HFFc6 (cell line): ENCODE measurements at regions not wholly inside any gene's neighbourhood (a gene's known extent, or its start where the extent isn't known, plus 50 kb on each side); places are given as distances from the start of the nearest gene placed in this dataset.

Experiments
- DNase-seq: peaks from one replicate; pipeline ENCODE4 v3.0.0-alpha.2; 2018
- H3K27ac Mint-ChIP-seq: 2 replicates; pipeline ENCODE4 v1.8.0; 2020; ENCODE audit warnings: mild to moderate bottlenecking, mixed read lengths
- H3K27me3 Mint-ChIP-seq: 2 replicates; pipeline ENCODE4 v1.8.0; 2021; ENCODE audit warnings: mild to moderate bottlenecking, moderate library complexity, mixed read lengths; ENCODE audit not compliant: insufficient read depth
- H3K36me3 Mint-ChIP-seq: 2 replicates; pipeline ENCODE4 v1.8.0; 2021; ENCODE audit warnings: low read depth, mixed read lengths
- H3K4me1 Mint-ChIP-seq: 2 replicates; pipeline ENCODE4 v1.8.0; 2020; ENCODE audit warnings: low read depth, mixed read lengths
- H3K4me3 Mint-ChIP-seq: 2 replicates; pipeline ENCODE4 v1.8.0; 2020; ENCODE audit warnings: mild to moderate bottlenecking, moderate library complexity, mixed read lengths
- H3K9me3 Mint-ChIP-seq: 2 replicates; pipeline ENCODE4 v1.8.0; 2020; ENCODE audit warnings: mild to moderate bottlenecking, mixed read lengths
- TF ChIP-seq, protein P1 (sequence below): fragments of 200-600 bp; sonication (generic); IDR thresholded peaks from 2 replicates; pipeline ENCODE4 v1.5.0; 2021; ENCODE audit warnings: antibody characterized with exemption, mild to moderate bottlenecking

DNA sequence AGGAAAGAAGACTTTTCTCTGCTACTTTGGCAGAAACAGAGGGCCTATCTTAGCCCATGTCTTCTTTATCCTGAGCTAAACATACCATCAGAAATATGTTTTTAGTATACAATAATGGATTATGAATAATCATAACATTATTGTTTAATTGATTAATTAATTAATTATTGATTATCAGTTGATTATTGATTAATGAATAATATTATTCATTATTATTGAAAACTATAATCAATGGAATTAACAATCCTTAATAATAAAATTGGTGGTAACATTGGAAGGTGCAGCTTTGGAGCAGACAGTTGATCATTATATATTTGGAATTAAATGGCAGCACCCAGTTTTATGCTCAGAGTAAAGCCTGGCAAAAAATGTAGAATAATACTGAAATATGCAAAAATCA, 655.9 kb upstream of the ARGLU1 start:
- DNase-seq: no peak
- H3K27ac Mint-ChIP-seq: no peak overlapping the region
- no peaks in the 10 kb centered on the region for H3K27me3 Mint-ChIP-seq
- peaks cover 4% of the 10 kb centered on the region; the same call in 1 of the 2 replicates for H3K9me3 Mint-ChIP-seq
- TF ChIP-seq, protein P1, sequence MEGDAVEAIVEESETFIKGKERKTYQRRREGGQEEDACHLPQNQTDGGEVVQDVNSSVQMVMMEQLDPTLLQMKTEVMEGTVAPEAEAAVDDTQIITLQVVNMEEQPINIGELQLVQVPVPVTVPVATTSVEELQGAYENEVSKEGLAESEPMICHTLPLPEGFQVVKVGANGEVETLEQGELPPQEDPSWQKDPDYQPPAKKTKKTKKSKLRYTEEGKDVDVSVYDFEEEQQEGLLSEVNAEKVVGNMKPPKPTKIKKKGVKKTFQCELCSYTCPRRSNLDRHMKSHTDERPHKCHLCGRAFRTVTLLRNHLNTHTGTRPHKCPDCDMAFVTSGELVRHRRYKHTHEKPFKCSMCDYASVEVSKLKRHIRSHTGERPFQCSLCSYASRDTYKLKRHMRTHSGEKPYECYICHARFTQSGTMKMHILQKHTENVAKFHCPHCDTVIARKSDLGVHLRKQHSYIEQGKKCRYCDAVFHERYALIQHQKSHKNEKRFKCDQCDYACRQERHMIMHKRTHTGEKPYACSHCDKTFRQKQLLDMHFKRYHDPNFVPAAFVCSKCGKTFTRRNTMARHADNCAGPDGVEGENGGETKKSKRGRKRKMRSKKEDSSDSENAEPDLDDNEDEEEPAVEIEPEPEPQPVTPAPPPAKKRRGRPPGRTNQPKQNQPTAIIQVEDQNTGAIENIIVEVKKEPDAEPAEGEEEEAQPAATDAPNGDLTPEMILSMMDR: no peak
- no peaks in the 10 kb centered on the region for H3K4me1 Mint-ChIP-seq
- no peaks in the 10 kb centered on the region for H3K36me3 Mint-ChIP-seq
- H3K4me3 Mint-ChIP-seq: no peak overlapping the region

DNA sequence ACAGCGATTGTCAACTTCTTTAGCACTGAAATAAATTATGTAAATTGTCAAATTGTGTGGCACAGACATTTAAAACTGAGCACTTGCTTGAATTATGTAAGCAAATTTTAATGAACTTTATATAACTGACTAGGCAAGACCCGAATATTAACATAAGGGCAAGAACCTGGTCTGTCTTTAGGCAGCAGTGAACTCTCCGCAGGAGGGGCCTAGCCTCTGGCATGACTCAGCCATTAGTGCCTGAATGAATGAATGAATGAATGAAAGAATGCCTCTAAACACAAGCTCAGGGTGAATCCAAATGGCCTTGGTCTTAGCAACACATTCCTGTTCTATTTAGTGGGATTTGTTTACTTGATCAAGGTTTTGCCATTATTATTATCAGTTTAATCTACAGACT, 654.7 kb upstream of the ARGLU1 start:
- Mint-ChIP-seq H3K4me3 (no peak overlapping the region), H3K4me1 (no peaks in the 10 kb centered on the region), H3K27ac (no peak overlapping the region), H3K36me3 (no peaks in the 10 kb centered on the region), H3K27me3 (no peaks in the 10 kb centered on the region), H3K9me3 (peaks cover 5% of the 10 kb centered on the region; the same call in 1 of the 2 replicates)
- no peak for DNase-seq
- TF ChIP-seq, protein P1: no peak

DNA sequence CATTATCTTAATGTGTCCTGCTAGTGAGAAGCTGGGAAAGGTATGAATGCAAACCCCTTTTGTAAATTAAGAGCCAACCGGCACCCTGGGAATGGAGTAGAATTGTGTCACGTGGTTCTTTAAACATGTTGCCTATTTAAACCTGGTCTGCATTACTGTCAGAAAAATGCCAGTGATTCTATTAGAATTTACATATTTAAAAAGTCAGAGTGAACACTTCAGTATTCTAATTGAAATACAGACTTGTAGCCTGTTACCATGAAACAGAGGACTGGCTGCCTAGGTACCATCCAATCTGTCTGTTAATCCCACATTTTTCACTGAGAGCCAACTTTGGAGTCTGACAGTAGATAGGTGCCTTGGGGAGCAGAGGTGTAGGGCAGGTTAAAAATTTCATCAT, 652.3 kb upstream of the ARGLU1 start:
- peaks cover 5% of the 10 kb centered on the region; the same call in 1 of the 2 replicates for H3K9me3 Mint-ChIP-seq
- no peak for DNase-seq
- TF ChIP-seq, protein P1: no peak
- no peak overlapping the region for H3K27ac Mint-ChIP-seq
- no peaks in the 10 kb centered on the region for H3K4me1 Mint-ChIP-seq
- no peak overlapping the region for H3K4me3 Mint-ChIP-seq
- no peaks in the 10 kb centered on the region for H3K27me3 Mint-ChIP-seq
- H3K36me3 Mint-ChIP-seq: no peaks in the 10 kb centered on the region

DNA sequence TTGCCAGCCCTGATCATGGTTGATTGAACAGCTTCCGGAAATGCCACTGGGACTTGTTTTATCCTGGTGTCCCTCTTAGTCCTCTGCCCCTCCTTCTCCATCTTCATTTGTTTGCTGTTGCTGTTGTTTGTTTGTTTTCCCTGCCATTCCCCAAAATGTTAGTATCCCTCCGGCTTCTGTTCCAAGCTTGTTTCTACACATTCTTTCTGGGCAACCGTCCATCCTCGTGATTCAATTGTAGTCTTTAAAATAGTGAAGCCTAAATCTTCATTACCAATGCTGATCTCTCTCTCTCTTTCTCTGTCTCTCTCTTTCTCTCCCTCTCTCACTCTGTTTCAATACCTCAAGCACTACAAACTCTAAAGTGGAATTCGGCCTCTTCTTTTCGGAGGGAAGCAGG, 649.3 kb upstream of the ARGLU1 start:
- Mint-ChIP-seq H3K4me3 (no peak overlapping the region), H3K27me3 (0 out of 2 replicates have a peak, but pooled peaks cover 3% of the 10 kb centered on the region), H3K9me3 (peaks cover 5% of the 10 kb centered on the region; the same call in 1 of the 2 replicates), H3K27ac (no peak overlapping the region), H3K36me3 (no peaks in the 10 kb centered on the region), H3K4me1 (no peaks in the 10 kb centered on the region)
- no peak for DNase-seq
- TF ChIP-seq, protein P1: no peak

DNA sequence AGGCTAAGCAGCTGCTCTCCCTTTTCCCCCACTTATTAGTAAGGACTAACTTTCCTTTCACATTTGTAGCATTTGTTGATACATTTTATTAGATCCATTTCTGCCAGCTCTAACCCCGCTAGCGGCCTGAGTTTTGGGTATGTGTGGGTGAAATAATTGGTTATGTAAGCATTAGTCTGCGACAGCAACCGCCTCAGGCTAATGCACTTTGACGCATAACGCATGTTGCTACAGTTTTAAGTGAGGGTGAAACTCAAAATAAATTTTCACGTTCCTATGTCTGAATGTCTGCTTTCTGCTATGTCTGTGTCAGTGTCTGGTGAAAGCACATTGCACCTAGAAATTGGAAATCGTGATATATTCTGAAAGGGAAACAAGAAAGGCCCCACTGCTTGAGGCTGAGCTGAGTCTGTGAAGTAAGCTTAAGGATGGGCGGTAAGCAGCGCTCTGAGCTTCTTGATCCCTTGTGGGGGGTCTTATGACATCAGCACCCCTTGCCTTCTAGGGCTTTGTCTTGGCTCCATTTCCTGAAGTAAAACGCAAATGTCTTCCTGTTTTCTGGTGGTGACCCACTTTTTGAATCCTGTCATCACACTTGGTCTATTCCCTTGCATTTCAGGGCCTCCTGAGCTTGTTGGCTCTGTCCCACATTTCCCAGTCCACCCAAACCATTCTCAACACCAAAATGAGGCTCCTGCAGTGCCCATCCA, 648.3 kb upstream of the ARGLU1 start:
- H3K4me1 Mint-ChIP-seq: no peaks in the 10 kb centered on the region; the same call in 1 of the 2 replicates
- no peak overlapping the region for H3K27ac Mint-ChIP-seq

More for the DNA sequence above, 648.3 kb upstream of the ARGLU1 start:
- H3K9me3 Mint-ChIP-seq: peaks cover 5% of the 10 kb centered on the region; the same call in 1 of the 2 replicates
- H3K4me3 Mint-ChIP-seq: no peak overlapping the region
- H3K27me3 Mint-ChIP-seq: 0 out of 2 replicates have a peak, but pooled peaks cover 3% of the 10 kb centered on the region
- TF ChIP-seq, protein P1: no peak
- H3K36me3 Mint-ChIP-seq: no peaks in the 10 kb centered on the region
- no peak for DNase-seq
